Nephron (organoid): ENCODE measurements at regions not wholly inside any gene's neighbourhood (a gene's known extent, or its start where the extent isn't known, plus 50 kb on each side); places are given as distances from the start of the nearest gene placed in this dataset.

ENCODE experiments used
- H3K27ac Mint-ChIP-seq, 3 experiments: 2 replicates each; pipeline ENCODE4 v1.8.0; 2020; ENCODE audit warnings: mixed read lengths in 3 of 3, mild to moderate bottlenecking in 2 of 3, moderate library complexity in 1 of 3
- H3K27me3 Mint-ChIP-seq: 2 replicates; pipeline ENCODE4 v1.8.0; 2021; ENCODE audit warnings: low read depth, mild to moderate bottlenecking, moderate library complexity, mixed read lengths
- H3K36me3 Mint-ChIP-seq: 2 replicates; pipeline ENCODE4 v1.8.0; 2020; ENCODE audit warnings: low read depth, mixed read lengths
- H3K4me1 Mint-ChIP-seq: 2 replicates; pipeline ENCODE4 v1.8.0; 2020; ENCODE audit warnings: mixed read lengths
- H3K4me3 Mint-ChIP-seq, 3 experiments: 2 replicates each; pipeline ENCODE4 v1.8.0; 2020; ENCODE audit warnings: mild to moderate bottlenecking in 3 of 3, mixed read lengths in 3 of 3, moderate library complexity in 2 of 3
- H3K9me3 Mint-ChIP-seq: 2 replicates; pipeline ENCODE4 v1.8.0; 2020; ENCODE audit warnings: mixed read lengths
- TF ChIP-seq, protein P1 (sequence below), 3 experiments: fragments of 200-600 bp; sonication (generic); IDR thresholded peaks; one replicate each; pipeline ENCODE4 v1.5.0; 2021; ENCODE audit warnings: antibody characterized with exemption in 3 of 3; ENCODE audit not compliant: unreplicated experiment in 3 of 3

GRCh38 chr1:192061556-192061955 lies 96.7 kb upstream of the RGS18 start:
- Mint-ChIP-seq H3K9me3 (no peaks in the 10 kb centered on the region), H3K4me1 (peaks cover 5% of the 10 kb centered on the region), H3K36me3 (no peaks in the 10 kb centered on the region), H3K27me3 (no peaks in the 10 kb centered on the region), H3K27ac (no peak overlapping the region), H3K4me3 (no peak overlapping the region)
- TF ChIP-seq, protein P1, sequence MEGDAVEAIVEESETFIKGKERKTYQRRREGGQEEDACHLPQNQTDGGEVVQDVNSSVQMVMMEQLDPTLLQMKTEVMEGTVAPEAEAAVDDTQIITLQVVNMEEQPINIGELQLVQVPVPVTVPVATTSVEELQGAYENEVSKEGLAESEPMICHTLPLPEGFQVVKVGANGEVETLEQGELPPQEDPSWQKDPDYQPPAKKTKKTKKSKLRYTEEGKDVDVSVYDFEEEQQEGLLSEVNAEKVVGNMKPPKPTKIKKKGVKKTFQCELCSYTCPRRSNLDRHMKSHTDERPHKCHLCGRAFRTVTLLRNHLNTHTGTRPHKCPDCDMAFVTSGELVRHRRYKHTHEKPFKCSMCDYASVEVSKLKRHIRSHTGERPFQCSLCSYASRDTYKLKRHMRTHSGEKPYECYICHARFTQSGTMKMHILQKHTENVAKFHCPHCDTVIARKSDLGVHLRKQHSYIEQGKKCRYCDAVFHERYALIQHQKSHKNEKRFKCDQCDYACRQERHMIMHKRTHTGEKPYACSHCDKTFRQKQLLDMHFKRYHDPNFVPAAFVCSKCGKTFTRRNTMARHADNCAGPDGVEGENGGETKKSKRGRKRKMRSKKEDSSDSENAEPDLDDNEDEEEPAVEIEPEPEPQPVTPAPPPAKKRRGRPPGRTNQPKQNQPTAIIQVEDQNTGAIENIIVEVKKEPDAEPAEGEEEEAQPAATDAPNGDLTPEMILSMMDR (IDR thresholded peaks at IDR 0.05; ENCODE audit: unreplicated experiment in 3 of 3): no peak

- H3K9me3 Mint-ChIP-seq: no peaks in the 10 kb centered on the region
- no peak overlapping the region for H3K27ac Mint-ChIP-seq
- no peaks in the 10 kb centered on the region for H3K27me3 Mint-ChIP-seq
- TF ChIP-seq, protein P1 (IDR thresholded peaks at IDR 0.05; ENCODE audit: unreplicated experiment in 3 of 3): no peak
- no peaks in the 10 kb centered on the region for H3K36me3 Mint-ChIP-seq
- no peak overlapping the region for H3K4me3 Mint-ChIP-seq
- no peaks in the 10 kb centered on the region for H3K4me1 Mint-ChIP-seq
Measured at GRCh38 chr1:192065087-192065486, 93.2 kb upstream of the RGS18 start.

DNA sequence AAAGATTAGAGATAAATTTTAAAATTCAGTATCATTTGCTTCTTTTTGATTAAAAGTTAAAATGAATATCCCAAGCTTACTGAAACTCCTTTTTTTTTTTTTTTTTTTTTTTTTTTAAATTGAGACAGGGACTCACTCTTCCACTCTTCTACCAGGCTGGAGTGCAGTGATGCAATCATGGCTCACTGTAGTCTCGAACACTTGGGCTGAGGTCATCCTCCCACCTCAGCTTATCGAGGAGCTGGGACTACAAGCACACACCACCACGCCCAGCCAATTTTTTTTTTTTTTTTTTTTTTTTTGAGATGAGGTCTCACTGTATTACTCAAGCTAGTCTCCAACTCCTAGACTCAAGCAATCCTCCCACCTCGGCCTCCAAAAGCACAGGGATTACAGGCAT lies 92.1 kb upstream of the RGS18 start:
- TF ChIP-seq, protein P1 (IDR thresholded peaks at IDR 0.05; ENCODE audit: unreplicated experiment in 3 of 3): no peak
- Mint-ChIP-seq H3K4me1 (no peaks in the 10 kb centered on the region), H3K27ac (no peak overlapping the region), H3K4me3 (no peak overlapping the region), H3K9me3 (no peaks in the 10 kb centered on the region), H3K36me3 (no peaks in the 10 kb centered on the region), H3K27me3 (no peaks in the 10 kb centered on the region)

DNA sequence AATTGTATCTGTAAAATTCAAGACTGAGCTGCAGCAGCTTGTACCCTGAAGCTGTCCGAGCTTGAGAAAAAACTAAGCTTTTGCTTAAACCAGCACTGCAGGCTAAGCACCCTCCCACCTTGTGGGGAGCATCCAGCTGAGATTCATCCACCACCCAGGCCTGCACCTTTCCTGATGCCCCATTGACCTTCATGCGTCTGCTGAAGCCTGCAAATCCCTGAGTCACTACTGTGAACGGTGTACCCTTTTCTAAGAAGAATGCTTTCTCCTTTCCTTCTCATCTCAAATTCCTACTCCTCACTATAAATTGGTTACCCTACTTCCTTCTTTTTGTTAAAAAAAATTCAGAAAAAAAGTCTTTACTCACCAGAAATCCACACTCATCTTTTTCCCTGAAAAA lies 90.9 kb upstream of the RGS18 start:
- Mint-ChIP-seq H3K4me1 (no peaks in the 10 kb centered on the region), H3K9me3 (no peaks in the 10 kb centered on the region), H3K27ac (no peak overlapping the region), H3K27me3 (no peaks in the 10 kb centered on the region), H3K4me3 (no peak overlapping the region), H3K36me3 (no peaks in the 10 kb centered on the region)
- TF ChIP-seq, protein P1 (IDR thresholded peaks at IDR 0.05; ENCODE audit: unreplicated experiment in 3 of 3): no peak

- no peak overlapping the region for H3K4me3 Mint-ChIP-seq
- H3K9me3 Mint-ChIP-seq: no peaks in the 10 kb centered on the region
- TF ChIP-seq, protein P1 (IDR thresholded peaks at IDR 0.05; ENCODE audit: unreplicated experiment in 3 of 3): no peak
- H3K27ac Mint-ChIP-seq: no peak overlapping the region
- no peaks in the 10 kb centered on the region for H3K27me3 Mint-ChIP-seq
- no peaks in the 10 kb centered on the region for H3K4me1 Mint-ChIP-seq
- H3K36me3 Mint-ChIP-seq: no peaks in the 10 kb centered on the region
Measured at GRCh38 chr1:192070213-192070612, 88.0 kb upstream of the RGS18 start.

DNA sequence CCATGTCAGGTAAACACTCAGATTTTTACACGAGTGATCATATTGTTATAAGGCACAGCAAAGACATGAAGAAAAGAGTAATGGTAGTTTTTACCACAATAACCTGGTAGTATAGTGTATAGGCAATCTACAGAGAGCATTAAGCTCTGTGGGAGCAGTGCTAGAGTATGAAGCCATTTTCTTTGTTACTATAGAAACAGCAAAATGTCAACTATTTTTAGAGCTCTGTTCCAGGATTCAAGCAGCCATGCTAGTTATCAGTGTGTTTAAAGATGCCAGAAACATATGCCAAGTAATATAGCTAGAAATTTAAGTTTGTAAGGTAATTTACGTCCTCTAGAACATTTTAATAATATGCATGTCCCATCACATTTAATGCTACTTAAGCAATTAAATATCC lies 77.6 kb upstream of the RGS18 start:
- H3K4me1 Mint-ChIP-seq: no peaks in the 10 kb centered on the region
- no peaks in the 10 kb centered on the region for H3K36me3 Mint-ChIP-seq
- no peaks in the 10 kb centered on the region for H3K9me3 Mint-ChIP-seq
- H3K4me3 Mint-ChIP-seq: no peak overlapping the region
- H3K27ac Mint-ChIP-seq: no peak overlapping the region
- H3K27me3 Mint-ChIP-seq: no peaks in the 10 kb centered on the region
- TF ChIP-seq, protein P1 (IDR thresholded peaks at IDR 0.05; ENCODE audit: unreplicated experiment in 3 of 3): no peak
